GM12878 (cell line): ENCODE measurements at regions not wholly inside any gene's neighbourhood (a gene's known extent, or its start where the extent isn't known, plus 50 kb on each side); places are given as distances from the start of the nearest gene placed in this dataset.

Experiments
- ATAC-seq: fragments of 200-7000 bp; cut with Tn5 transposase; 3 replicates; pipeline ENCODE4 v1.9.1; 2020; ENCODE audit warnings: mild to moderate bottlenecking, moderate library complexity
- BruUV-seq: library from RNA; stranded (reverse); fragments of 400-500 nt; replicated peaks from 2 replicates; lab custom pipeline; 2021; lab: Mats Ljungman, UMichigan
- CTCF ChIA-PET: fragments of 300-600 bp; sonication (Branson Sonifier 250); formaldehyde crosslinking; extraction: SDS; loops from one replicate; lab custom pipeline; 2021; ENCODE audit warnings: inconsistent platforms; lab: Yijun Ruan, JAX
- POLR2A ChIA-PET: fragments of 350-600 bp; formaldehyde crosslinking; extraction: SDS; loops from one replicate; lab custom pipeline; 2021; ENCODE audit warnings: inconsistent platforms; lab: Charles Lee
- RAD21 ChIA-PET: fragments of 300-600 bp; sonication (Branson Sonifier 250); formaldehyde crosslinking; loops from one replicate; lab custom pipeline; 2023; ENCODE audit warnings: antibody characterized with exemption; ENCODE audit not compliant: unreplicated experiment; lab: Charles Lee
- SMC1A ChIA-PET: fragments of 300-600 bp; sonication (Branson Sonifier 250); formaldehyde crosslinking; loops from one replicate; lab custom pipeline; 2023; ENCODE audit not compliant: unreplicated experiment, uncharacterized antibody; lab: Charles Lee
- DNase-seq: peaks from one replicate; pipeline ENCODE4 v3.0.0-alpha.2; 2011; ENCODE audit warnings: low read depth, low spot score
- FAIRE-seq: peaks from 3 replicates; lab custom pipeline; 2011; peaks lifted over from hg19 to GRCh38; lab: Jason Lieb, UNC
- H2AFZ ChIP-seq: 2 replicates; pipeline ENCODE4 v1.6.0; 2011; ENCODE audit warnings: low read depth, low read length, control low read depth; ENCODE audit not compliant: control insufficient read depth
- H3K27ac ChIP-seq: 2 replicates; pipeline ENCODE4 v1.5.1; 2011; ENCODE audit warnings: control low read depth; ENCODE audit not compliant: control insufficient read depth, insufficient read depth
- H3K27me3 ChIP-seq, 2 experiments: replicated peaks in 1 of 2; 2 replicates each; pipeline versions ENCODE4 v1.6.0 to v1.6.1; 2011; ENCODE audit warnings: low read length in 1 of 2; ENCODE audit not compliant: control insufficient read depth in 2 of 2, insufficient read depth in 2 of 2
- H3K36me3 ChIP-seq, 2 experiments: 2 replicates each; pipeline ENCODE4 v1.5.1; 2011; ENCODE audit warnings: low read length in 1 of 2; ENCODE audit not compliant: control insufficient read depth in 2 of 2, insufficient read depth in 2 of 2
- H3K4me1 ChIP-seq: 2 replicates; pipeline ENCODE4 v1.6.1; 2011; ENCODE audit warnings: mild to moderate bottlenecking, low read length, moderate library complexity, mixed read lengths; ENCODE audit not compliant: control insufficient read depth, insufficient read depth
- H3K4me2 ChIP-seq: 2 replicates; pipeline ENCODE4 v1.6.0; 2011; ENCODE audit warnings: control low read depth; ENCODE audit not compliant: control insufficient read depth, insufficient read depth
- H3K4me3 ChIP-seq: fragments of 200-600 bp; sonication (generic); 2 replicates; pipeline ENCODE4 v1.5.1; 2016
- H3K79me2 ChIP-seq: 2 replicates; pipeline ENCODE4 v1.6.0; 2011; ENCODE audit warnings: low read length; ENCODE audit not compliant: control insufficient read depth, insufficient read depth
- H3K9ac ChIP-seq: 2 replicates; pipeline ENCODE4 v1.8.0; 2011; ENCODE audit warnings: low read length, control low read depth, mixed read lengths; ENCODE audit not compliant: control insufficient read depth, insufficient read depth
- H3K9me3 ChIP-seq: replicated peaks from 3 replicates; pipeline ENCODE4 v1.5.1; 2011; ENCODE audit warnings: mild to moderate bottlenecking, low read length; ENCODE audit not compliant: control insufficient read depth, insufficient read depth
- H4K20me1 ChIP-seq: 2 replicates; pipeline ENCODE4 v1.6.0; 2011; ENCODE audit not compliant: control insufficient read depth, insufficient read depth
- BCL11A ChIP-seq: IDR thresholded peaks from 2 replicates; pipeline ENCODE4 v1.6.1; 2011; ENCODE audit warnings: low read depth, low read length
- BMI1 ChIP-seq: fragments of 450-650 bp; IDR thresholded peaks from 2 replicates; pipeline ENCODE4 v1.6.1; 2016; ENCODE audit warnings: mild to moderate bottlenecking, moderate library complexity, borderline replicate concordance
- CBFB ChIP-seq: IDR thresholded peaks from 2 replicates; pipeline ENCODE4 v1.6.1; 2016; ENCODE audit warnings: antibody characterized with exemption, low read depth
- CREB1 ChIP-seq: IDR thresholded peaks from 2 replicates; pipeline ENCODE4 v1.6.1; 2012; ENCODE audit warnings: low read depth, mild to moderate bottlenecking, inconsistent platforms
- ETV6 ChIP-seq, 2 experiments: fragments of 450-650 bp in 1 of 2; IDR thresholded peaks in 1 of 2; conservative IDR thresholded peaks in 1 of 2; 2 replicates each; pipeline ENCODE4 v1.6.1; 2014; ENCODE audit warnings: antibody characterized with exemption in 1 of 2, borderline replicate concordance in 1 of 2, low read depth in 1 of 2, mild to moderate bottlenecking in 1 of 2, moderate library complexity in 1 of 2
- KDM1A ChIP-seq: fragments of 200-600 bp; sonication (generic); IDR thresholded peaks from 2 replicates; pipeline ENCODE4 v1.6.1; 2016; ENCODE audit warnings: borderline replicate concordance
- MTA2 ChIP-seq: fragments of 450-650 bp; IDR thresholded peaks from 2 replicates; pipeline ENCODE4 v1.6.1; 2016; ENCODE audit warnings: low read depth, mild to moderate bottlenecking, moderate library complexity
- POLR2AphosphoS2 ChIP-seq: IDR thresholded peaks from 2 replicates; pipeline ENCODE4 v1.6.1; 2011; ENCODE audit warnings: low read depth, mild to moderate bottlenecking, low read length, improper control_type of control experiment, moderate library complexity
- RAD51 ChIP-seq: fragments of 450-650 bp; IDR thresholded peaks from 2 replicates; pipeline ENCODE4 v1.6.1; 2016; ENCODE audit warnings: moderate library complexity, mild to moderate bottlenecking, inconsistent platforms
- RB1 ChIP-seq: fragments of 450-650 bp; formaldehyde crosslinking; IDR thresholded peaks from 2 replicates; pipeline ENCODE4 v1.6.1; 2017; ENCODE audit warnings: mild to moderate bottlenecking, borderline replicate concordance
- STAT3 ChIP-seq: IDR thresholded peaks from 2 replicates; pipeline ENCODE4 v1.6.1; 2011; ENCODE audit warnings: low read depth, low read length, improper control_type of control experiment
- TCF3 ChIP-seq: IDR thresholded peaks from 2 replicates; pipeline ENCODE4 v1.6.1; 2012; ENCODE audit warnings: low read depth, mild to moderate bottlenecking, low read length, borderline replicate concordance; ENCODE audit not compliant: insufficient read depth
- WGBS: methylation state at CpG from one replicate; pipeline ENCODE4 v1.1.6; 2016; ENCODE audit warnings: low lambda C conversion rate; ENCODE audit not compliant: insufficient replicate concordance, insufficient coverage; ENCODE audit errors: missing lambda C conversion rate; 5-methylcytosine and 5-hydroxymethylcytosine counted together
- in situ Hi-C: fragments of 300-500 bp; cut with MboI; formaldehyde crosslinking; loops from 9 replicates; pipeline ENCODE4 v1.14.3; 2018; ENCODE audit warnings: mixed read lengths
- intact Hi-C: fragments of 100-400 bp; cut with micrococcal nuclease; formaldehyde crosslinking; loops from one replicate; pipeline ENCODE4 v1.14.2; 2022; ENCODE audit not compliant: unreplicated experiment
- TF ChIP-seq, protein P1 (sequence below): fragments of 450-650 bp; IDR thresholded peaks from 2 replicates; pipeline ENCODE4 v1.6.1; 2018; ENCODE audit warnings: mild to moderate bottlenecking, low read depth, moderate library complexity; ENCODE audit not compliant: partially characterized antibody
- TF ChIP-seq, protein P2 (sequence below): fragments of 450-650 bp; formaldehyde crosslinking; IDR thresholded peaks from 2 replicates; pipeline ENCODE4 v1.5.0; 2022; ENCODE audit warnings: mild to moderate bottlenecking, missing genetic modification characterization
- TF ChIP-seq, protein P3 (sequence below): fragments of 450-650 bp; IDR thresholded peaks from 2 replicates; pipeline ENCODE4 v1.6.1; 2017; ENCODE audit warnings: mild to moderate bottlenecking, moderate library complexity

DNA sequence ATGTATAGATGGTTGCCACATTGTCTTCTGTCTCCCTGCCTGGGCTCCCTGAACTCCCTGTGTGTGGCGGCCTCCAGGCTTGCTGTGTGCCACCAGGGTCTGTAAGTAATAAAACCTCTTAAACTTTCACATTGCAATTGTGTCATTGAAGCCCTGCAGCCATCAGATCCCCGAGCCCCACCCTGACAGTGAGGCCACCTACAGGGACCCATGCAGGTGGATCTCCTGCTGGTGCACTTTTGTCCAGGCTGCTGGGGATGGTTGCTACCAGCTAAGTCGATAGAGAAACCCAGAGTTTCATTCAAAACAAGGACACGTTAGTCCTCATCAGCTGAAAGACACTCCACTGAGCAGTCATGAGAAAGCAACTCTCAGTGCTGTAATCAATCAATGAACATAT is 133.6 kb upstream of the PRICKLE2 start:
- POLR2A ChIA-PET = interaction anchor here (0.5 to 1.1 kb wide), 3 partner anchors 31 to 49 kb away, joined by 3 to 6 read pairs (median 5); no protein-coding TSS in a partner anchor

More for the DNA sequence above, 133.6 kb upstream of the PRICKLE2 start:
- H4K20me1 ChIP-seq = no peaks in the 10 kb centered on the region
- H3K27me3 ChIP-seq = no peaks in the 10 kb centered on the region; a peak in 1 of 4 replicates
- H3K27ac ChIP-seq = no peak overlapping the region
- WGBS = 8% methylated on average over 4 of the region's 4 CpGs
- H2AFZ ChIP-seq = no peak overlapping the region
- H3K79me2 ChIP-seq = no peaks in the 10 kb centered on the region
- TF ChIP-seq STAT3 (no peak), BCL11A (no peak), BMI1 (no peak), TCF3 (no peak), CREB1 (no peak), MTA2 (no peak), RB1 (no peak), ETV6 (conservative IDR thresholded peaks at IDR 0.05 in 1 of 2, IDR thresholded peaks at IDR 0.05 in 1 of 2; ENCODE audit: borderline replicate concordance in 1 of 2, low read depth in 1 of 2) (no peak; a peak in 1 of 4 replicates), KDM1A (no peak), POLR2AphosphoS2 (no peak), CBFB (no peak), RAD51 (no peak)
- TF ChIP-seq, protein P1, sequence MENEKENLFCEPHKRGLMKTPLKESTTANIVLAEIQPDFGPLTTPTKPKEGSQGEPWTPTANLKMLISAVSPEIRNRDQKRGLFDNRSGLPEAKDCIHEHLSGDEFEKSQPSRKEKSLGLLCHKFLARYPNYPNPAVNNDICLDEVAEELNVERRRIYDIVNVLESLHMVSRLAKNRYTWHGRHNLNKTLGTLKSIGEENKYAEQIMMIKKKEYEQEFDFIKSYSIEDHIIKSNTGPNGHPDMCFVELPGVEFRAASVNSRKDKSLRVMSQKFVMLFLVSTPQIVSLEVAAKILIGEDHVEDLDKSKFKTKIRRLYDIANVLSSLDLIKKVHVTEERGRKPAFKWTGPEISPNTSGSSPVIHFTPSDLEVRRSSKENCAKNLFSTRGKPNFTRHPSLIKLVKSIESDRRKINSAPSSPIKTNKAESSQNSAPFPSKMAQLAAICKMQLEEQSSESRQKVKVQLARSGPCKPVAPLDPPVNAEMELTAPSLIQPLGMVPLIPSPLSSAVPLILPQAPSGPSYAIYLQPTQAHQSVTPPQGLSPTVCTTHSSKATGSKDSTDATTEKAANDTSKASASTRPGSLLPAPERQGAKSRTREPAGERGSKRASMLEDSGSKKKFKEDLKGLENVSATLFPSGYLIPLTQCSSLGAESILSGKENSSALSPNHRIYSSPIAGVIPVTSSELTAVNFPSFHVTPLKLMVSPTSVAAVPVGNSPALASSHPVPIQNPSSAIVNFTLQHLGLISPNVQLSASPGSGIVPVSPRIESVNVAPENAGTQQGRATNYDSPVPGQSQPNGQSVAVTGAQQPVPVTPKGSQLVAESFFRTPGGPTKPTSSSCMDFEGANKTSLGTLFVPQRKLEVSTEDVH = no peak
- TF ChIP-seq, protein P2, sequence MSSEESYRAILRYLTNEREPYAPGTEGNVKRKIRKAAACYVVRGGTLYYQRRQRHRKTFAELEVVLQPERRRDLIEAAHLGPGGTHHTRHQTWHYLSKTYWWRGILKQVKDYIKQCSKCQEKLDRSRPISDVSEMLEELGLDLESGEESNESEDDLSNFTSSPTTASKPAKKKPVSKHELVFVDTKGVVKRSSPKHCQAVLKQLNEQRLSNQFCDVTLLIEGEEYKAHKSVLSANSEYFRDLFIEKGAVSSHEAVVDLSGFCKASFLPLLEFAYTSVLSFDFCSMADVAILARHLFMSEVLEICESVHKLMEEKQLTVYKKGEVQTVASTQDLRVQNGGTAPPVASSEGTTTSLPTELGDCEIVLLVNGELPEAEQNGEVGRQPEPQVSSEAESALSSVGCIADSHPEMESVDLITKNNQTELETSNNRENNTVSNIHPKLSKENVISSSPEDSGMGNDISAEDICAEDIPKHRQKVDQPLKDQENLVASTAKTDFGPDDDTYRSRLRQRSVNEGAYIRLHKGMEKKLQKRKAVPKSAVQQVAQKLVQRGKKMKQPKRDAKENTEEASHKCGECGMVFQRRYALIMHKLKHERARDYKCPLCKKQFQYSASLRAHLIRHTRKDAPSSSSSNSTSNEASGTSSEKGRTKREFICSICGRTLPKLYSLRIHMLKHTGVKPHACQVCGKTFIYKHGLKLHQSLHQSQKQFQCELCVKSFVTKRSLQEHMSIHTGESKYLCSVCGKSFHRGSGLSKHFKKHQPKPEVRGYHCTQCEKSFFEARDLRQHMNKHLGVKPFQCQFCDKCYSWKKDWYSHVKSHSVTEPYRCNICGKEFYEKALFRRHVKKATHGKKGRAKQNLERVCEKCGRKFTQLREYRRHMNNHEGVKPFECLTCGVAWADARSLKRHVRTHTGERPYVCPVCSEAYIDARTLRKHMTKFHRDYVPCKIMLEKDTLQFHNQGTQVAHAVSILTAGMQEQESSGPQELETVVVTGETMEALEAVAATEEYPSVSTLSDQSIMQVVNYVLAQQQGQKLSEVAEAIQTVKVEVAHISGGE (CRISPR knock-in tag) = no peak
- TF ChIP-seq, protein P3, sequence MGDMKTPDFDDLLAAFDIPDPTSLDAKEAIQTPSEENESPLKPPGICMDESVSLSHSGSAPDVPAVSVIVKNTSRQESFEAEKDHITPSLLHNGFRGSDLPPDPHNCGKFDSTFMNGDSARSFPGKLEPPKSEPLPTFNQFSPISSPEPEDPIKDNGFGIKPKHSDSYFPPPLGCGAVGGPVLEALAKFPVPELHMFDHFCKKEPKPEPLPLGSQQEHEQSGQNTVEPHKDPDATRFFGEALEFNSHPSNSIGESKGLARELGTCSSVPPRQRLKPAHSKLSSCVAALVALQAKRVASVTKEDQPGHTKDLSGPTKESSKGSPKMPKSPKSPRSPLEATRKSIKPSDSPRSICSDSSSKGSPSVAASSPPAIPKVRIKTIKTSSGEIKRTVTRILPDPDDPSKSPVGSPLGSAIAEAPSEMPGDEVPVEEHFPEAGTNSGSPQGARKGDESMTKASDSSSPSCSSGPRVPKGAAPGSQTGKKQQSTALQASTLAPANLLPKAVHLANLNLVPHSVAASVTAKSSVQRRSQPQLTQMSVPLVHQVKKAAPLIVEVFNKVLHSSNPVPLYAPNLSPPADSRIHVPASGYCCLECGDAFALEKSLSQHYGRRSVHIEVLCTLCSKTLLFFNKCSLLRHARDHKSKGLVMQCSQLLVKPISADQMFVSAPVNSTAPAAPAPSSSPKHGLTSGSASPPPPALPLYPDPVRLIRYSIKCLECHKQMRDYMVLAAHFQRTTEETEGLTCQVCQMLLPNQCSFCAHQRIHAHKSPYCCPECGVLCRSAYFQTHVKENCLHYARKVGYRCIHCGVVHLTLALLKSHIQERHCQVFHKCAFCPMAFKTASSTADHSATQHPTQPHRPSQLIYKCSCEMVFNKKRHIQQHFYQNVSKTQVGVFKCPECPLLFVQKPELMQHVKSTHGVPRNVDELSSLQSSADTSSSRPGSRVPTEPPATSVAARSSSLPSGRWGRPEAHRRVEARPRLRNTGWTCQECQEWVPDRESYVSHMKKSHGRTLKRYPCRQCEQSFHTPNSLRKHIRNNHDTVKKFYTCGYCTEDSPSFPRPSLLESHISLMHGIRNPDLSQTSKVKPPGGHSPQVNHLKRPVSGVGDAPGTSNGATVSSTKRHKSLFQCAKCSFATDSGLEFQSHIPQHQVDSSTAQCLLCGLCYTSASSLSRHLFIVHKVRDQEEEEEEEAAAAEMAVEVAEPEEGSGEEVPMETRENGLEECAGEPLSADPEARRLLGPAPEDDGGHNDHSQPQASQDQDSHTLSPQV = no peak
- in situ Hi-C loops (no loop called here), intact Hi-C loops (no loop called here)
- DNase-seq = no peak
- ChIA-PET RAD21 (interaction anchor here (1.8 kb wide), 1 partner anchor 11 kb away, joined by 6 read pairs; no protein-coding TSS in a partner anchor), CTCF (interaction anchor here (0.8 to 1.5 kb wide), 4 partner anchors 8 to 90 kb away, joined by 3 to 4 read pairs (median 4); no protein-coding TSS in a partner anchor), SMC1A (interaction anchor here (0.6 to 7.6 kb wide), 10 partner anchors 10 to 168 kb away, joined by 3 to 43 read pairs (median 3); partner anchors contain the start of gene PRICKLE2)
- no peak overlapping the region for H3K4me2 ChIP-seq
- no peaks in the 10 kb centered on the region for H3K9me3 ChIP-seq
- BruUV-seq = no TSS peak
- H3K4me1 ChIP-seq = no peaks in the 10 kb centered on the region
- FAIRE-seq = no peak
- H3K4me3 ChIP-seq = no peak overlapping the region
- no peak for ATAC-seq
- no peak overlapping the region for H3K9ac ChIP-seq
- H3K36me3 ChIP-seq = no peaks in the 10 kb centered on the region
